ENCODE measurements at regions not wholly inside any gene's neighbourhood (a gene's known extent, or its start where the extent isn't known, plus 50 kb on each side); places are given as distances from the start of the nearest gene placed in this dataset.

DNA sequence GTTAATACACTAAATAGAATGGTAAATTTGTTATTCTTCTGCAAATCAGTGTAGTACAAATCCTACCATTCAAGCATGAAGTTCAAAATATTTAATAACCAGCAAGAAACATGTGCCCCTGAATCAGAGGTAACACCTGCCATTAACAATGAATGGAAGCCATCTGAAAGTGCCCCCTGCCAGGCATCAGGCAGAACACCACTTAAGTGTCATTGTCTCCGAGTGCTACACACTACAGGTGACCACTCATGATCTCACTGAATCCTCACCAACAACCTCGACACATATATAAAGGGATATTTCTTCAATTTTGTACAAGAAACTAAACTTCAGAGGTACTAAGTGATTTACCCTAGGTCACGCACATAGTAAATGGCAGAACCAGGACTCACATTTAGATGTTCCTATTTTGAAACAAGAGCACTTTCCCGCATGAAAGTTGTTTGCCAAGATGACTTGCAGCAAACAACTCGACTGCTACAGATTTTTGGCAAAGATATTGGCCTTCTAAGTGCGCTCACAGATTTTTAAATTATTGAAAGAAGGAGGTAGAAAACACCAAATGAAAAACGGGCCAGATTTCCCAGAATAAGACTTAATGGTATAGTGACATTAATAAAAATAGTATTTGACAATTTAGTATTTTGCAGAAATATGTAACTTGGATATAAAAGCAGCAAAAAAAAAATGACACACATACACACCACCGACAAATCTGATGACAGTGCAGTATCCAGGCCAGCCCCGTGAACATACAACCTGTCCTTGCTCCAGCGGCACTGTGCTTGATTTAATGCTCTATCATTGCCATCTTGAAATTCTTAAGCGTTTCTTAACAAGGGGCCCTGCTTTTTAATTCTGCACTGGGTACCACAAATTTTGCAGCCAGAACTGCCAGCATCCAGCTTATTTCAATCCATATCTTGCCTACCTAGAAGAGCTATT is 274.5 kb downstream of the ALDH8A1 start:
- TF ChIP-seq, protein P1, sequence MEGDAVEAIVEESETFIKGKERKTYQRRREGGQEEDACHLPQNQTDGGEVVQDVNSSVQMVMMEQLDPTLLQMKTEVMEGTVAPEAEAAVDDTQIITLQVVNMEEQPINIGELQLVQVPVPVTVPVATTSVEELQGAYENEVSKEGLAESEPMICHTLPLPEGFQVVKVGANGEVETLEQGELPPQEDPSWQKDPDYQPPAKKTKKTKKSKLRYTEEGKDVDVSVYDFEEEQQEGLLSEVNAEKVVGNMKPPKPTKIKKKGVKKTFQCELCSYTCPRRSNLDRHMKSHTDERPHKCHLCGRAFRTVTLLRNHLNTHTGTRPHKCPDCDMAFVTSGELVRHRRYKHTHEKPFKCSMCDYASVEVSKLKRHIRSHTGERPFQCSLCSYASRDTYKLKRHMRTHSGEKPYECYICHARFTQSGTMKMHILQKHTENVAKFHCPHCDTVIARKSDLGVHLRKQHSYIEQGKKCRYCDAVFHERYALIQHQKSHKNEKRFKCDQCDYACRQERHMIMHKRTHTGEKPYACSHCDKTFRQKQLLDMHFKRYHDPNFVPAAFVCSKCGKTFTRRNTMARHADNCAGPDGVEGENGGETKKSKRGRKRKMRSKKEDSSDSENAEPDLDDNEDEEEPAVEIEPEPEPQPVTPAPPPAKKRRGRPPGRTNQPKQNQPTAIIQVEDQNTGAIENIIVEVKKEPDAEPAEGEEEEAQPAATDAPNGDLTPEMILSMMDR (IDR thresholded peaks at IDR 0.05) = no peak
- TF ChIP-seq EZH2 (IDR thresholded peaks at IDR 0.05) = no peak

All from neural progenitor cell (in vitro differentiated cells).